ENCODE measurements at regions not wholly inside any gene's neighbourhood (a gene's known extent, or its start where the extent isn't known, plus 50 kb on each side); places are given as distances from the start of the nearest gene placed in this dataset.
A peak's percentile ranks its signal among the peaks of the same experiment; 100 is the strongest.

DNA sequence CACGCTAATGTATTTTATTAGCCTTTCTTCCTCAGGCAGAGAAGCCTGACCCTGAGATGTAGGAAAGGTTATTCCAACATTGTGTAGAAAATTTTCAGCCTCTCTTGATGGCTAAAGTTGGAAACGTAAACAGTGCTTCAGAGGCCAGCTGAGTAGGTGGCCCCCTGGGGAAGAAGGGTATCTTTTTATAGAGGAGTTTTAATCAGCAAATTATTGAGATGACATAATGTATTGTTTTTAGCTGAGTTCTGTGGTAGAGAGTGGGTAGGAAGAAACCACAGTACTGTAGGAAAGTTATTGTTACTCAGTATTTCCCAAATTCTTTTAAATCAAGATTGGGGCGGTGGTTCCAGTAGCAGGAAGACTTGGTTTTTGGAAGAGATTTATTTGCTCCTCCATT is 268.8 kb downstream of the DLEU7 start (continued):
- no peak for TF ChIP-seq ZBTB7A (tag by site-specific recombination; IDR thresholded peaks at IDR 0.05; ENCODE audit: low read depth)
- no peak for TF ChIP-seq SCRT1 (tag by site-specific recombination; IDR thresholded peaks at IDR 0.05; ENCODE audit: borderline replicate concordance)
- TF ChIP-seq ZNF518A (tag by site-specific recombination; conservative IDR thresholded peaks at IDR 0.05; ENCODE audit: low read depth), result 0 out of 2 replicates have a peak, but pooled peaks have one; percentile 30
- no peak for TF ChIP-seq BCL11A (tag by site-specific recombination; IDR thresholded peaks at IDR 0.05; ENCODE audit: low read depth)
- TF ChIP-seq TSHZ1 (tag by site-specific recombination; IDR thresholded peaks at IDR 0.05; ENCODE audit: borderline replicate concordance), result no peak
- TF ChIP-seq, protein P1, sequence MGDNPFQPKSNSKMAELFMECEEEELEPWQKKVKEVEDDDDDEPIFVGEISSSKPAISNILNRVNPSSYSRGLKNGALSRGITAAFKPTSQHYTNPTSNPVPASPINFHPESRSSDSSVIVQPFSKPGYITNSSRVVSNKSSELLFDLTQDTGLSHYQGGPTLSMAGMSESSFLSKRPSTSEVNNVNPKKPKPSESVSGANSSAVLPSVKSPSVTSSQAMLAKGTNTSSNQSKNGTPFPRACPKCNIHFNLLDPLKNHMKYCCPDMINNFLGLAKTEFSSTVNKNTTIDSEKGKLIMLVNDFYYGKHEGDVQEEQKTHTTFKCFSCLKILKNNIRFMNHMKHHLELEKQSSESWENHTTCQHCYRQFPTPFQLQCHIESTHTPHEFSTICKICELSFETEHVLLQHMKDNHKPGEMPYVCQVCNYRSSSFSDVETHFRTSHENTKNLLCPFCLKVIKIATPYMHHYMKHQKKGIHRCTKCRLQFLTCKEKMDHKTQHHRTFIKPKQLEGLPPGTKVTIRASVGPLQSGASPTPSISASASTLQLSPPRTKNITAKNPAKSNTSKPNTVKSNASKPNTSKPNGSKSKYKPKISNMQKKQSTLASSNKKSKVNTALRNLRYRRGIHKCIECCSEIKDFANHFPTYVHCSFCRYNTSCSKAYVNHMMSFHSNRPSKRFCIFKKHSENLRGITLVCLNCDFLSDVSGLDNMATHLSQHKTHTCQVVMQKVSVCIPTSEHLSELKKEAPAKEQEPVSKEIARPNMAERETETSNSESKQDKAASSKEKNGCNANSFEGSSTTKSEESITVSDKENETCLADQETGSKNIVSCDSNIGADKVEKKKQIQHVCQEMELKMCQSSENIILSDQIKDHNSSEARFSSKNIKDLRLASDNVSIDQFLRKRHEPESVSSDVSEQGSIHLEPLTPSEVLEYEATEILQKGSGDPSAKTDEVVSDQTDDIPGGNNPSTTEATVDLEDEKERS (tag by site-specific recombination; IDR thresholded peaks at IDR 0.05), result no peak
- no peak for TF ChIP-seq BCL11B (tag by site-specific recombination; IDR thresholded peaks at IDR 0.05; ENCODE audit: low read depth)
- no peak for TF ChIP-seq ZNF274 (IDR thresholded peaks at IDR 0.05; ENCODE audit: low read length)
- no peak for TF ChIP-seq ZNF274 (tag by site-specific recombination; IDR thresholded peaks at IDR 0.05; ENCODE audit: borderline replicate concordance)
- no peak for TF ChIP-seq ZNF23 (tag by site-specific recombination; IDR thresholded peaks at IDR 0.05; ENCODE audit: borderline replicate concordance)
- TF ChIP-seq, protein P2, sequence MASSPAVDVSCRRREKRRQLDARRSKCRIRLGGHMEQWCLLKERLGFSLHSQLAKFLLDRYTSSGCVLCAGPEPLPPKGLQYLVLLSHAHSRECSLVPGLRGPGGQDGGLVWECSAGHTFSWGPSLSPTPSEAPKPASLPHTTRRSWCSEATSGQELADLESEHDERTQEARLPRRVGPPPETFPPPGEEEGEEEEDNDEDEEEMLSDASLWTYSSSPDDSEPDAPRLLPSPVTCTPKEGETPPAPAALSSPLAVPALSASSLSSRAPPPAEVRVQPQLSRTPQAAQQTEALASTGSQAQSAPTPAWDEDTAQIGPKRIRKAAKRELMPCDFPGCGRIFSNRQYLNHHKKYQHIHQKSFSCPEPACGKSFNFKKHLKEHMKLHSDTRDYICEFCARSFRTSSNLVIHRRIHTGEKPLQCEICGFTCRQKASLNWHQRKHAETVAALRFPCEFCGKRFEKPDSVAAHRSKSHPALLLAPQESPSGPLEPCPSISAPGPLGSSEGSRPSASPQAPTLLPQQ (tag by site-specific recombination; IDR thresholded peaks at IDR 0.05), result no peak
- TF ChIP-seq, protein P3, sequence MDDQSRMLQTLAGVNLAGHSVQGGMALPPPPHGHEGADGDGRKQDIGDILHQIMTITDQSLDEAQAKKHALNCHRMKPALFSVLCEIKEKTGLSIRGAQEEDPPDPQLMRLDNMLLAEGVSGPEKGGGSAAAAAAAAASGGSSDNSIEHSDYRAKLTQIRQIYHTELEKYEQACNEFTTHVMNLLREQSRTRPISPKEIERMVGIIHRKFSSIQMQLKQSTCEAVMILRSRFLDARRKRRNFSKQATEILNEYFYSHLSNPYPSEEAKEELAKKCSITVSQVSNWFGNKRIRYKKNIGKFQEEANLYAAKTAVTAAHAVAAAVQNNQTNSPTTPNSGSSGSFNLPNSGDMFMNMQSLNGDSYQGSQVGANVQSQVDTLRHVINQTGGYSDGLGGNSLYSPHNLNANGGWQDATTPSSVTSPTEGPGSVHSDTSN (CRISPR knock-in tag; IDR thresholded peaks at IDR 0.05), result no peak
- no peak for TF ChIP-seq HOXA7 (CRISPR knock-in tag; IDR thresholded peaks at IDR 0.05; ENCODE audit: borderline replicate concordance)
- TF ChIP-seq ZNF701 (tag by site-specific recombination; IDR thresholded peaks at IDR 0.05), result no peak
- TF ChIP-seq WT1 (tag by site-specific recombination; IDR thresholded peaks at IDR 0.05), result no peak
- no peak for TF ChIP-seq KLF8 (tag by site-specific recombination; IDR thresholded peaks at IDR 0.05)
- no peak for TF ChIP-seq ZNF501 (tag by site-specific recombination; IDR thresholded peaks at IDR 0.05)
- TF ChIP-seq ZNF792 (tag by site-specific recombination; IDR thresholded peaks at IDR 0.05), result no peak
- TF ChIP-seq, protein P4, sequence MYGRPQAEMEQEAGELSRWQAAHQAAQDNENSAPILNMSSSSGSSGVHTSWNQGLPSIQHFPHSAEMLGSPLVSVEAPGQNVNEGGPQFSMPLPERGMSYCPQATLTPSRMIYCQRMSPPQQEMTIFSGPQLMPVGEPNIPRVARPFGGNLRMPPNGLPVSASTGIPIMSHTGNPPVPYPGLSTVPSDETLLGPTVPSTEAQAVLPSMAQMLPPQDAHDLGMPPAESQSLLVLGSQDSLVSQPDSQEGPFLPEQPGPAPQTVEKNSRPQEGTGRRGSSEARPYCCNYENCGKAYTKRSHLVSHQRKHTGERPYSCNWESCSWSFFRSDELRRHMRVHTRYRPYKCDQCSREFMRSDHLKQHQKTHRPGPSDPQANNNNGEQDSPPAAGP (tag by site-specific recombination; IDR thresholded peaks at IDR 0.05), result no peak

Measured in HEK293 (cell line).